ENCODE measurements at regions not wholly inside any gene's neighbourhood (a gene's known extent, or its start where the extent isn't known, plus 50 kb on each side); places are given as distances from the start of the nearest gene placed in this dataset.
A peak's percentile ranks its signal among the peaks of the same experiment; 100 is the strongest.

- no peaks in the 10 kb centered on the region for H3K4me1 ChIP-seq (ENCODE audit: insufficient read depth, low read length)
- no peak overlapping the region for H3K9ac ChIP-seq (ENCODE audit: low read length)
Measured at GRCh38 chr13:76421011-76421410, 465.2 kb downstream of the KCTD12 start.

GRCh38 chr13:76418404-76418803 is 467.8 kb downstream of the KCTD12 start:
- no peaks in the 10 kb centered on the region for H3K27me3 ChIP-seq (ENCODE audit: control insufficient read depth in 1 of 2, insufficient read depth in 2 of 2, low read length in 2 of 2)
- H3K4me3 ChIP-seq (ENCODE audit: low read depth in 1 of 2, low read length in 2 of 2): no peak overlapping the region
- H3K27ac ChIP-seq (ENCODE audit: low read depth, low read length): no peak overlapping the region
- H3K9ac ChIP-seq (ENCODE audit: low read length): no peak overlapping the region
- no peaks in the 10 kb centered on the region for H3K36me3 ChIP-seq (ENCODE audit: insufficient read depth, low read length)
- H3K9me3 ChIP-seq (ENCODE audit: low read length): no peaks in the 10 kb centered on the region
- H3K4me1 ChIP-seq (ENCODE audit: insufficient read depth, low read length): no peaks in the 10 kb centered on the region

More at GRCh38 chr13:76421011-76421410, 465.2 kb downstream of the KCTD12 start:
- H3K27ac ChIP-seq (ENCODE audit: low read depth, low read length): no peak overlapping the region
- H3K27me3 ChIP-seq (ENCODE audit: control insufficient read depth in 1 of 2, insufficient read depth in 2 of 2, low read length in 2 of 2): no peaks in the 10 kb centered on the region
- H3K36me3 ChIP-seq (ENCODE audit: insufficient read depth, low read length): no peaks in the 10 kb centered on the region
- H3K4me3 ChIP-seq (ENCODE audit: low read depth in 1 of 2, low read length in 2 of 2): no peak overlapping the region
- no peaks in the 10 kb centered on the region for H3K9me3 ChIP-seq (ENCODE audit: low read length)

DNA sequence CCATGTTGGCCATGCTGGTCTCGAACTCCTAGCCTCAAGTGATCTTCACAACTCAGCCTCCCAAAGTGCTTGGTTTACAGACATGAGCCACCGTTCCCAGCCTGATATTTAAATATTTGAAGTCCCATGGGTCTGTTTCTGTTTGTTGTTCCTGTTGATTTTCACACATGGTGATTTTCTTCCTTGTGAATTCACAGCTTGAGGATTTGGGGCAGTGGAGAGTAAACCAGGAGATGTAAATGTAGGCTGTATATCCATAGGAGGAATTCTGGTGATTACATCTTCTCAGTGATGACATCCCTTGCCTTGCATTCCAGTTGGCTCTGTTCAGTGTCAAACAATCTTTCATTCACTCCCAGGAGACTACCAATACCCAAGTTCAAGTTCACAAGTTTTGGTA is 471.9 kb downstream of the KCTD12 start:
- Histone ChIP-seq H3K4me3 (ENCODE audit: low read depth in 1 of 2, low read length in 2 of 2) (no peak overlapping the region), H3K9ac (ENCODE audit: low read length) (no peak overlapping the region), H3K27me3 (ENCODE audit: control insufficient read depth in 1 of 2, insufficient read depth in 2 of 2, low read length in 2 of 2) (no peaks in the 10 kb centered on the region), H3K36me3 (ENCODE audit: insufficient read depth, low read length) (no peaks in the 10 kb centered on the region), H3K9me3 (ENCODE audit: low read length) (no peaks in the 10 kb centered on the region), H3K4me1 (ENCODE audit: insufficient read depth, low read length) (no peaks in the 10 kb centered on the region), H3K27ac (ENCODE audit: low read depth, low read length) (no peak overlapping the region)

DNA sequence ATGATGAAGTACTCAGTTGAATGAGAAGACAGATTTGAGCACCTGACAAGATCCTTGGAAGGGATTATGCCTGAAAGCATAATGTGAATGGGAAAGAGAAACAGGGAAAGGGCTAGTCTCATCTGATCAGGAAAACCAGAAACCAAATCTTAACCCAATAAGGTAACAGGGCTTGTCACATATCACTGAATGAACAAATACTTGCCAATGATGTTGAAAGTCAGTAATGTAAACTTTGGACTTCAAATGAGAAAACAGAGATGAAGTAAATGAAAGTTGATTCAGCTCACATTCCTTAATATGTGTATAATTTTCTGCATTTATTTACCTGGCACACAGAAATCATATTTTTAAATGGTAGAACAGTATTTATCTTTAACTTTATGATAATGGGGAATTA is 480.0 kb downstream of the KCTD12 start:
- Histone ChIP-seq H3K4me3 (ENCODE audit: low read depth in 1 of 2, low read length in 2 of 2) (no peak overlapping the region), H3K27ac (ENCODE audit: low read depth, low read length) (no peak overlapping the region), H3K9ac (ENCODE audit: low read length) (no peak overlapping the region), H3K36me3 (ENCODE audit: insufficient read depth, low read length) (no peaks in the 10 kb centered on the region), H3K9me3 (ENCODE audit: low read length) (no peaks in the 10 kb centered on the region), H3K4me1 (ENCODE audit: insufficient read depth, low read length) (no peaks in the 10 kb centered on the region), H3K27me3 (ENCODE audit: control insufficient read depth in 1 of 2, insufficient read depth in 2 of 2, low read length in 2 of 2) (no peaks in the 10 kb centered on the region)

GRCh38 chr13:76398425-76398824 is 487.8 kb downstream of the KCTD12 start:
- Histone ChIP-seq H3K27ac (ENCODE audit: low read depth, low read length) (no peak overlapping the region), H3K9ac (ENCODE audit: low read length) (no peak overlapping the region), H3K9me3 (ENCODE audit: low read length) (no peaks in the 10 kb centered on the region), H3K36me3 (ENCODE audit: insufficient read depth, low read length) (no peaks in the 10 kb centered on the region), H3K27me3 (ENCODE audit: control insufficient read depth in 1 of 2, insufficient read depth in 2 of 2, low read length in 2 of 2) (no peaks in the 10 kb centered on the region), H3K4me1 (ENCODE audit: insufficient read depth, low read length) (no peaks in the 10 kb centered on the region), H3K4me3 (ENCODE audit: low read depth in 1 of 2, low read length in 2 of 2) (no peak overlapping the region)

DNA sequence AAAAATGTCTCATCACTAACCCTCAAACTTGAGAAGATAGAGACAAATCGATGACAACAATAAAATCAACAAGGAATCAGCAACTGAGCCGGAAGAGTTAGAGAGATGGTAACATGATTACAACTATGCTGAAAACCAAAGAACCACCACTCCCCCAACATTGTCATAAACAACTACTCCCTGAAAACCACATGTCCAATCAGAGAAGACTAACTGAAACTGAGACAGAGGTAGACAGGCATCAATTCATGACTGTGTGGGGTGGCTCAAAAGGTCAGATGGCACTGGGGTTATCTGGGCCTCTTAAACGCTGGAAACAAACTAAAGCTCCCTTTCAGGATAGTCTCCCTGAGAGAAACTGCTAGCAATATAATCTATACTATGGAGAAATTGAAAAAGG is 488.8 kb downstream of the KCTD12 start:
- no peaks in the 10 kb centered on the region for H3K27me3 ChIP-seq (ENCODE audit: control insufficient read depth in 1 of 2, insufficient read depth in 2 of 2, low read length in 2 of 2)
- no peak overlapping the region for H3K4me3 ChIP-seq (ENCODE audit: low read depth in 1 of 2, low read length in 2 of 2)
- no peak overlapping the region for H3K27ac ChIP-seq (ENCODE audit: low read depth, low read length)
- no peaks in the 10 kb centered on the region for H3K9me3 ChIP-seq (ENCODE audit: low read length)
- H3K36me3 ChIP-seq (ENCODE audit: insufficient read depth, low read length): no peaks in the 10 kb centered on the region
- H3K9ac ChIP-seq (ENCODE audit: low read length): no peak overlapping the region
- no peaks in the 10 kb centered on the region for H3K4me1 ChIP-seq (ENCODE audit: insufficient read depth, low read length)

GRCh38 chr13:76389321-76389720 is 496.9 kb downstream of the KCTD12 start:
- Histone ChIP-seq H3K9me3 (ENCODE audit: low read length) (no peaks in the 10 kb centered on the region), H3K36me3 (ENCODE audit: insufficient read depth, low read length) (no peaks in the 10 kb centered on the region), H3K27ac (ENCODE audit: low read depth, low read length) (no peak overlapping the region), H3K27me3 (ENCODE audit: control insufficient read depth in 1 of 2, insufficient read depth in 2 of 2, low read length in 2 of 2) (no peaks in the 10 kb centered on the region), H3K9ac (ENCODE audit: low read length) (no peak overlapping the region), H3K4me3 (ENCODE audit: low read depth in 1 of 2, low read length in 2 of 2) (no peak overlapping the region), H3K4me1 (ENCODE audit: insufficient read depth, low read length) (peaks cover 21% of the 10 kb centered on the region)

DNA sequence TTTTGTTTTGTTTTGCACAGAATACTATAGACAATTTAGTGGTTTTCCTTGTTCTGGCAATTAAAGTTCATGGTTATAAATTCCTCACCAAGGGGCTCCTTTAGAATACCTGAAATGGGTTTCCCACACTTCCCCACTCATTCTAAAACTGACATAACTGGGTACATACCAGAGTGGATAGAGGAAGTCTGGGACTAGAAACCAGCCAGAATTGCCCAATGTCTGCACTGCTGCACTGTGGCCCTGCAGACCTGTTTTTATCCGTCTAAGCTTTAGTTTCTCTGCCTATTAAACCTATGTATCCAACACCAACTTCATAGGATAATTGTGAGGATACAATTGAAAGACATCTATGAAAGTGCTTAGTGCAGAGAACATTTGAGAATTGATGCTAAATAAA is 498.6 kb downstream of the KCTD12 start:
- Histone ChIP-seq H3K36me3 (ENCODE audit: insufficient read depth, low read length) (no peaks in the 10 kb centered on the region), H3K4me3 (ENCODE audit: low read depth in 1 of 2, low read length in 2 of 2) (no peak overlapping the region), H3K27ac (ENCODE audit: low read depth, low read length) (no peak overlapping the region), H3K4me1 (ENCODE audit: insufficient read depth, low read length) (peaks cover 24% of the 10 kb centered on the region), H3K27me3 (ENCODE audit: control insufficient read depth in 1 of 2, insufficient read depth in 2 of 2, low read length in 2 of 2) (no peaks in the 10 kb centered on the region), H3K9ac (ENCODE audit: low read length) (no peak overlapping the region), H3K9me3 (ENCODE audit: low read length) (no peaks in the 10 kb centered on the region)

GRCh38 chr13:76386321-76386720 is 499.9 kb downstream of the KCTD12 start:
- Histone ChIP-seq H3K4me3 (ENCODE audit: low read depth in 1 of 2, low read length in 2 of 2) (no peak overlapping the region), H3K27me3 (ENCODE audit: control insufficient read depth in 1 of 2, insufficient read depth in 2 of 2, low read length in 2 of 2) (no peaks in the 10 kb centered on the region), H3K9me3 (ENCODE audit: low read length) (no peaks in the 10 kb centered on the region), H3K9ac (ENCODE audit: low read length) (no peak overlapping the region), H3K4me1 (ENCODE audit: insufficient read depth, low read length) (peaks cover 24% of the 10 kb centered on the region), H3K27ac (ENCODE audit: low read depth, low read length) (peak overlapping the region; percentile 63), H3K36me3 (ENCODE audit: insufficient read depth, low read length) (no peaks in the 10 kb centered on the region)

DNA sequence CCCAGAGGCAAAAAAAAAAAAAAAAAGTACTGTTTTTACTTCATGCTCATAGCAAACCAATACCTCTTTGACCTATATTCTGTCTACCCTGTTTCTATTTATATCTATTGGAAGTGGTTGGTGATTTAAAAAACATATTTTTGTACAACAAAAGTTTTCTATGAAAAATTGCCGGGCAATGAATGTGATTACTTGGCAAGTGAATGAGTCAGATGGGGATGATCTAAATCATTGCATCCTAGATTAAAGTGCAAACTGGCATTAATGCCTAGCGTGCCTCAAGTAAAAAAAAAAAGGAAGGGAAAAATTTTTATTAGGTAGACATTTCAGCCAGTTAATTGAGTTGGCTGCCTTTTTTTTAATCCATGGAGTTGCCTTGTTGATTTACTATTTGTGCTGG is 500.6 kb downstream of the KCTD12 start:
- Histone ChIP-seq H3K27me3 (ENCODE audit: control insufficient read depth in 1 of 2, insufficient read depth in 2 of 2, low read length in 2 of 2) (no peaks in the 10 kb centered on the region), H3K4me1 (ENCODE audit: insufficient read depth, low read length) (peaks cover 24% of the 10 kb centered on the region), H3K27ac (ENCODE audit: low read depth, low read length) (peak overlapping the region; percentile 63), H3K36me3 (ENCODE audit: insufficient read depth, low read length) (no peaks in the 10 kb centered on the region), H3K9me3 (ENCODE audit: low read length) (no peaks in the 10 kb centered on the region), H3K4me3 (ENCODE audit: low read depth in 1 of 2, low read length in 2 of 2) (no peak overlapping the region), H3K9ac (ENCODE audit: low read length) (no peak overlapping the region)

DNA sequence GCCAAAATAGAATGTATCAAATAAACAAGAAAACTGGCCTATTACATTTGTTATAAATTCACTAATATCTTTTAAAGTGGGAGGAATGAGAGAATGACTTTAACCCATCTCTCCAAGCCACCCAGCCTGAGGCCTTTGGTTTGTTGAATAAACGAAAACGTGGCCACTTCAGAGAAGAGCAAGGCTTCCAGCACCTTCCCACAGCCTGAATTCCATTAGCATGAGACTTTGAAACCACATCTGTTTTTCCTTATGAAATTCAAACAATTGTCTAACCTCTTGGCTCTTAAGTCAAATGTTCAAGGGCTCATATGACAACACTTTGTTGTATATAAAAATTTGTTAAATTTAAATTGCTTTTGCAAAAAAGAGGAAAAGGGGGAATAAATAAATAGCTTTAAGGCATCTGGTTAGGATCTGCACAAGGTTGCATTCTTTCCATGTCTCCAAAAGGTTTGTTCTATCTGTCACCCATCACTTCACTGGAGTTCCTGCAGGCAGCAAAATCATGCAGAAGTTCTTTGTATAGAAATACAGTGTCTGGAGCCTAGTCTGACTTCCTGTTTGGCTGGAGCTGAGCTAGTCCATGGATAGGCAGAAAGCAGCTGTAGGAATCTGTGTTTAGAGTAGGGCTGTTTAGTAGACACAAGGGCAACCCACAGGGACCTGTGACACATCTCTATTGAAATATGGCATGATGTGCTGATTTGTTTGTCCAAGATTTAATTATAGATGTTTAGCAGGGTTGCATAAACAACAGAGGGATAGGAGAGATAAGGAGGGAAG is 502.3 kb downstream of the KCTD12 start:
- no peaks in the 10 kb centered on the region for H3K9me3 ChIP-seq (ENCODE audit: low read length)
- no peak overlapping the region for H3K9ac ChIP-seq (ENCODE audit: low read length)
- H3K4me1 ChIP-seq (ENCODE audit: insufficient read depth, low read length): peaks cover 24% of the 10 kb centered on the region
- no peak overlapping the region for H3K27ac ChIP-seq (ENCODE audit: low read depth, low read length)
- no peak overlapping the region for H3K4me3 ChIP-seq (ENCODE audit: low read depth in 1 of 2, low read length in 2 of 2)
- no peaks in the 10 kb centered on the region for H3K36me3 ChIP-seq (ENCODE audit: insufficient read depth, low read length)
- H3K27me3 ChIP-seq (ENCODE audit: control insufficient read depth in 1 of 2, insufficient read depth in 2 of 2, low read length in 2 of 2): no peaks in the 10 kb centered on the region

GRCh38 chr13:76380446-76381065 is 505.6 kb downstream of the KCTD12 start:
- H3K27me3 ChIP-seq (ENCODE audit: control insufficient read depth in 1 of 2, insufficient read depth in 2 of 2, low read length in 2 of 2): no peaks in the 10 kb centered on the region
- peaks cover 13% of the 10 kb centered on the region for H3K4me1 ChIP-seq (ENCODE audit: insufficient read depth, low read length)
- H3K4me3 ChIP-seq (ENCODE audit: low read depth in 1 of 2, low read length in 2 of 2): no peak overlapping the region
- H3K36me3 ChIP-seq (ENCODE audit: insufficient read depth, low read length): no peaks in the 10 kb centered on the region
- H3K9ac ChIP-seq (ENCODE audit: low read length): no peak overlapping the region
- no peaks in the 10 kb centered on the region for H3K9me3 ChIP-seq (ENCODE audit: low read length)
- H3K27ac ChIP-seq (ENCODE audit: low read depth, low read length): no peak overlapping the region
